HG03139 (cell line): ENCODE measurements at regions not wholly inside any gene's neighbourhood (a gene's known extent, or its start where the extent isn't known, plus 50 kb on each side); places are given as distances from the start of the nearest gene placed in this dataset.

Source experiments
- ATAC-seq: cut with Tn5 transposase; IDR thresholded peaks from one replicate; pipeline ENCODE4 v1.9.1; 2021; ENCODE audit not compliant: unreplicated experiment

DNA sequence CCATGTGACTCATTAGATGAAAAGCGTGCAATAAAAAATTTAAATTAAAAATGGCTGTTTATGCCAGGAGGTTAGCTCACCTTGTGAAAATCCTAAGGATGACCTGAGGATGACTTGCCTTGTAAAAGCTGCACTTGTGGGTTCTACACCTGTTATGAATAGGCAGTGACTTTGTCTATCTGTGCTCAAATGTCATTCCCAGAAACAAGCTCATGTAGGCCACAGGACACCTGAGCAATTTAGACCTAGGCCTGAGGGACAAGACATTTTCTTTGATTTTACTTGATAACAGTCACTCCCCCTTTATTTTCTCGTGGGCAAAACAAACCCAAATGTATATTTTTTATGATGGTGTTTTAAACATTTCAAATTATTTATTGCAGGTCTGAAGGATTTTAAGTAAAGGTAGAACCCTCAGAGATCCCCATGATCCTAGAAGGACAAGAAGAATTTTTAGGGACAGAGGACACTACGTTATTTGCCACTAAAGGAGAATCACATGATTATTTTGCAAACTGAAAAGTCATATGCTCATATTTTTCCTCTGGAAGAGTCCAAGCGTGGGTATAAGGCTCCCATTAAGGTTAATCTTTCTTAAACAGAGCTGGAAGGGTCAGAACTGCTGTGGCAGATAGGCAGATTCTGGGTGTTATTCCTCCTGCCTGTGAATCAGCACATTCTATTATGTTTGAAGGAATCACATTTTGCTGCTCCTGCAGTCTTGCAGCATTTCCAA is 277.5 kb upstream of the MAN1A1 start:
- ATAC-seq = no peak

DNA sequence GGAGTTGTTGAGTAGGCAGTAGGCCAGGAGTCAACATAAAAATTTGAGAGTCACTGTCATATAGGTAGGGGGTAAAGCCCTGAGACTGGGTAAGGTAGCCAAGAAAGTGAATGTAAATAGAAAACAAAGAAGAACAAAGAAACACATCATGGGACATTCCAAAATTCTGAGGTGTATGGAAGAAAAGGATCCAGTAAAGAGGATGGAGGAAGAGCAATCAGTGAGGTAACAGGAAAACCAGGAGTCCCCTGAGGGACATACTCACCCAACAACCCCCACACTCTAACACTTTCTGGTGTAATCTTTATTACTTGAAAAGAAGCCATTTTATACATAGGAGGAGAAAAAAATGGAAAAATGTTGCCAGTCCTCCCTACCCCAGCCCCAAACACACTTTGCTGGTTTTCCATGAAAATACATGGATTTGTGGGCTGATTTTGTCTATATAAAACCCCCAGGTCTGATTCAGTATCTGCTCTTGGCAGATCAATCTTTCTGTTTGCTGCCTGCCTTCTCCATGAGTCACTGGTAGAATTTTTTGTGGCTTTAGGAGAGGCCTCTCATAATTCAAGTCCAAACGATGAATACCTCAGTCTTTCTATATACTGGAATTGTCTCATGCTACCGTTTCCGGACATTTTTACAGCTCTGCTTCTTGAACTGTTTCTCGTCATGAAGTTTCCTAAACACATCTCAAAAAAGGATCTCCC is 271.4 kb upstream of the MAN1A1 start:
- ATAC-seq = no peak

DNA sequence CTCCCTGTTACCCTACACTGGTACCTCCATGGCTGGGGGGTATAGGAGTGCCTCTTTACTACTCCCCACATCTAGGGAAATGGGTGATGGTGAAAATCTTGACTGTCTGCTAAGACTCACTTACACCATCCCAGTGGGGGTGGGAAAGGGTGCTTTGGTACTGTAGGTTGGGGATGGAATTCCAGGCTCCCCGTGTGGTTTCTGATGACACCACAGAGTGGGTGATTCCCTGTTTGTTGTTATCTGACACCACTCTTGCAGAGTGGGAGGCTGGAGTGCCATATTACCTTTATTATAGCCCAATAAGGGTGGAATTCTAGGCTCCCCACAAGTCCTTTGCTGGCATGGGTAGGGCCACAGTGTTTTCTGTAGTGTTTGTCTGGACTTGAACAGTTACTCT is 264.6 kb upstream of the MAN1A1 start:
- no peak for ATAC-seq

DNA sequence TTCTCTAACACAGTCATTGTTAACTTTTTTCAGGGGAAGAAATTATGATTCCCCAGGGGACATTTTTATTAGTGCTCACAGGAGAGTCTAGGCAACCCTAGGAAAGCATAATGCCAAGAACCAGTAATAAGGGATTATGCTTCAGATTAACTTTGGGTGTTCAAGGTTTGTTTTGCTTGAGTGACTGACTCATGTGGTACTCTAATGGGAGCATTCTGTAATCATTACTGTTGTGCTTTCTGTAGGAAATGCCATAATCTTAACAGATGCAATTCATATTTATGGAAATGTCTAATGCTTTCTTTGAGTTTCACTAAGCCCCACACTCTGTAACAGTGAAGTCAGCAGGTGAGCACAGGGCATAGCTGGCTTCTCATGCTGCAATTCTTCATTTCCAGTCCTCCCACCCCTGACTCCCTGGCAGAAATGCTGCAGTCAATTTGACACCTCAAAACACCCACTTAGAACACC is 263.4 kb upstream of the MAN1A1 start:
- no peak for ATAC-seq

DNA sequence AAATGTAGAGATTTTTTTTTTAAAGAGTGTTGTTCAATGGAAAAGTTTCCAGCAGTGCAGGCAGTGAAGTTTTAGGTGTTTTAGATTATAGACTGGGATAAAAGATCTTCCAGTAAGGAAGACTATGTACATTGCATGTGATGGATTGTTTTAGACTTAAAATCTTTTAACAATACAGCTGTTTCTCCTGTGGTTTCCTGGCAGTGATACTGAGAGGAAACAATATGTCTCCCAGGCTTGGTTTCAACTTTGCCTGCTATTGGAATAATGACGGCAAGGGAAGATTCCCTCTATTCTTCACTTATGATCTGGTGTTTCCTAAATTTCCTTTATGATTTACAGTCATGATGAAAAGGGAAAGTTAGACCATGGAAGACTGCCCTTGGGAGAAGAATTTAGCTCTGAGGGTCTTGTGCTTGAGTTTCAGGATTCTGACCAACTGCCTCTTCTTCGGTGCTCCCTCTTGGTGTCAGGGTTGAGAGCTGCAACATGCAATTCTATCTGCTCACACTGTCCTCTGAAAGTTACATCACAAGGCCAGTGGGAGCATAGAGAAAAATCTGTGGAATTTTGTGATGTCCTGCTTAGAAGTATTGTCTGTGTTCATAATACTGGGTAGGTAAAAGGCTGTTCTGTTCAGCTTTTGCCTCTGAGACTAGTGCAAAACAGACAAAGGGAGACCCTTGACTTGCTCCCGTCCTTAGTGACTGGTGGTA is 262.8 kb upstream of the MAN1A1 start:
- no peak for ATAC-seq

DNA sequence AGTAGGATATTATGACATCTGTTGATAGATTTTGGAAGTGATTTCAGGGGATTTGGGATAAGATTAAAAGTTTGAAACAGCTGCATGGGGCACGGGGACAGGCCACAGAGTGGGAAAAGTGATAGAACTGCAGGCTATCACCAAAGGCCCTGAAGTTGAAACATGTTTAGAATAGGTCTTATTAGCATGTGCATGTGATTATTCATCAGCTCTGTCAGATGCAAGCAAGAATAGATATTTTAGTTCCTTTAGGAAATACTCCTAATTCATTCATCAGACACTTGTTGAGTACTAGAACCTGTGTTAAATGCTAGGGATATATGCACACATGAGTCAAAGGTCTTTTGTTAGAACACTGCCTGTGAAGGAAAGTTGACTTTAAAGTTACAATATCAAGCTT is 261.2 kb upstream of the MAN1A1 start:
- no peak for ATAC-seq

DNA sequence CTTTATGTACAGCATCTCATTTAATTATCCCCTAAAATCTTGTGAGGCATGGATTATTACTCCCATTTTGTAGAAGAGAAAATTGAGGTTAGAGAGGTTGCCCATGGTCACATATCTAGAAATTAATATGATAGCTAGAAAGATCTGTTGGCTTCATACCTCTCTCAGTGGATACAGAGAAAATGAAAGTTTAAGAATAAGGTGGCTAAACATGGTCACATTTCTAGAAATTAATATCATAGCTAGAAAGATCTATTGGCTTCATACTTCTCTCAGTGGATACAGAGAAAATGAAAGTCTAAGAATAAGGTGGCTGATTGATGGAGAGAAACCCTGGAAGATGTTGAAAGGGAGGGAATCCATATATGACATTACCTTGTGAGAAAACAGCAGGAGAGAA is 260.7 kb upstream of the MAN1A1 start:
- ATAC-seq = no peak

DNA sequence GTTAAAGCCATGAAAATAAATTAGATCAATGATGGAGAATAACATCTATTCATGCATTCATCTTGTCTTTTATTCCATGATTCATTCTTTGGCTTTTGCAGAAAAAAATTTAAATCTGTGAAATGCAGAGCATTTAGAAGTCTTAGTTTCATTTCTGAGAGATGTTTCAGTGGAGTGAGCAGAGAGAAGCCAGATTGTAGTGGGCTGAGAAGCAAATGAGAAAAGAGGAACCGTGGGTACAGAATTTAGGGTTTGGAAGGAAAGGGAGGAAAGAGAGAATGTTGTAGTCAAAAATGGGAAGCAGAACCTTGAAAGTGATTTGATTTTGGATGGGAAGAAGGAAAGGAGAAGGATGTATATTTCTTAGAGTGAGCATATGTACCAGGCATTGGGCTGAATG is 260.3 kb upstream of the MAN1A1 start:
- no peak for ATAC-seq

DNA sequence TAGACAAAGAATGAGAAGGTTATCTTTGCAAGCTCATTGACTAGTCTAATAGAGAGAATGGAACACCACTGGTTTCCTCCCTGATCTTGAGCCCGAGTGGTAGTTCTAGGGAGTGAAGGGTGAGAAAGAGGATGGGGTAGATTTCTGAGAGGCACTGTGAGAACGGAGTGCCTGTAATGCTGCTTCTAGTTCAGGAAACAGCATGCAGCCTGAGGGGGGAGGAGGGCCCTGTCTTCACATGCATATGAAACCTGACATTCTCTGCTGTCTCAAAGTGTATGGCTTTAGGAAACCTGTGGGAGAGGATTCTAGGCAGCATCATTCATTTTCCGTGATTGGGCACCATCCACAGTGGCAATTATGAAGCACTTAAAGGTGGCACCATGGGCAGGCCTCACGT is 259.4 kb upstream of the MAN1A1 start:
- ATAC-seq = no peak

DNA sequence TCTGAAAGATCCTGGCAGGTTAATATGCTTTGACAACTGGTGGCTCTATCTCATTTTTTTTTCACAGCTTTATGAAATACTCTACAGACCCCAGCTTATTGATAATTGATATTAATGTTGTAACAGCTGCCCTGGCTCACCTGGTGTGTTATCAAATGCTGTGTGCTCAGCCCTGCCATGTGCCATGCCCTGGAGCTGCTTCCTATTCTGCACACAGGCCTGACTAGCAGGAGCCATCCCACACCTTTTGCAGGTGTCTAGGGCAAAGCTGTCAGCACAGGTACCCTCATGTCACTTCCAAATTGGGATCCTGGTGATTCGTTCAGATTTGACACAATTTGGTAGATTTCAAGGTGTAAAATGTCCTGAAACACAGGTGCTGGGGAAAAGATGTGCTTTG is 254.6 kb upstream of the MAN1A1 start:
- ATAC-seq = no peak

DNA sequence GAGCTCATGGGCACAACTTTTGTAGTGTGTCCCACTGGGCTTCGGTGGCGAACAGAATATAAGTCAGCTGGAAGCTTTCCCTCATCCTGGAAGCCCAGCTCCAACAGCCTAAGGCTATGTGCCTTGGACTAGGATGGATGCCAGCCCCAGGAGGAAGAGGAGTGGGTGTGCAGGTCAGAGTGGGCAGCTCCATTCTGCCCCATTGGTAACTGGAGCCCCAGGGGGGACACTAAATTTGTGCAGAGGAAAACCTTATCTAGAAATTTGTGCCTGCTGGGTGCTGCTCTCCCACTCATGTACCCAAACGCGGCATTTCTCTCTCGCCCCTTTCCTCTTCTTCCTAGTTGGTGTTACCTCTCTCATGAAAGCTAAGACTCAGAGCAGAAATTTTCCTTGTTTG is 253.9 kb upstream of the MAN1A1 start:
- ATAC-seq = no peak

DNA sequence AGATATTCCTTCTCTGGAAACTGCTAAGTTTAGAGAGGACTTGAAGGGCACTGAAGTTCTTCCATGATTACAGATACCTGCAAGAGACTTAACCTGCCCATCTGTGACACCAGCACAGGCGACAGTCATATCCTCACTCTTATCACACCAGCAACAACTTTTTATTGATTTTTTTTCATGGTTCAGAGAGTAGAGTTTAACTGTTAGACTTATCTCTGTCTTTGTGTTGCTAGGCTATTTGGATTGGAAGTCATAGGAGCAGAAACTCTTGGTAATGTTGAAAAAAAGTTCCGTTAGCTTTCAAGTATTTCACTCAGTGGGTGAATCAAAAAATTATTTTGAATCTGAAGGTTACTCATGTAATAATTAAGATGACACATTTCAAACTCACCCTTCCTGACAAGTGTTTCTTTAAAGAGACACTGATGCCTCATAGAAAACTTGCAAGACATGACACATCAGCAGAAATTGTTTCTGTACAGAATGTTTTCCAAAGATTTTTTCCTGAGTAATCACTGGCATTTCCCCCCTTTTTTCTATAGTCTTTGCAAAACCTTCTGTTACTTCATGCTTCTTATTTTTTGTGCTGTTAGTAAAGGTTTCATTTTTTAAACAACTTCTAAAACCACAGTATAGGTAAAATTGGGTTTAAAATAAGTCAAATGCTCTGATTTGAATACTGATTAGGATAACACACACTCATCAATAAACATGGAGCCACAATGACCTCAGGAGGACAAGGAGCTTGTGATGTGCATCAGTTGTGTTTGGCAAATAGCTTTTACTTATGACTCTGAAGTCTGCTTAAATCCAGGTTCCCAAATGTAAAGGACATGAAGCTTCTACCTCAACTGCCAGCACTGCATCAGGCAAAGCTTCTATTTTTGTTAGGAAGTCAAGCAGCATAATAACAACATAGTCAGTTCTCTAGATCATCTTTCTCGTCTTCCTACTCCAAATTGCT is 252.9 kb upstream of the MAN1A1 start:
- ATAC-seq = no peak

DNA sequence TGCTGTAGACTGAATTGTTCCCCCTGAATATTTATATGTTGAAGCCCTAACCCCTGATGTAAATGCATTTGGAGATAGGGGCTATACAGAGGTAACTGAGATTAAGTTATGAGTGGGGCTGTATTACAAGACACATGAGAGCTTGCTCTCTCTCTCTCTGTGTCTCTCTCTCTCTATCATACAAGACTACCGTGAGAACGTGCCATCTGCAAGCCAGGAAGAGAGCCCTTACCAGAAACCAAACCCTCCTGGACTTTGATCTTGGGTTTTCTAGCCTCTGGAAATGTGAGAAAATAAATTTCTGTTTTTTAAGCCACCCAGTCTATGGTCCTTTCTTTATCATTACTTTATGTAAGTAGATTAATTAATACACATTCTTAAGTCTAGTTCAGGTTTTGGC is 249.3 kb upstream of the MAN1A1 start:
- no peak for ATAC-seq

DNA sequence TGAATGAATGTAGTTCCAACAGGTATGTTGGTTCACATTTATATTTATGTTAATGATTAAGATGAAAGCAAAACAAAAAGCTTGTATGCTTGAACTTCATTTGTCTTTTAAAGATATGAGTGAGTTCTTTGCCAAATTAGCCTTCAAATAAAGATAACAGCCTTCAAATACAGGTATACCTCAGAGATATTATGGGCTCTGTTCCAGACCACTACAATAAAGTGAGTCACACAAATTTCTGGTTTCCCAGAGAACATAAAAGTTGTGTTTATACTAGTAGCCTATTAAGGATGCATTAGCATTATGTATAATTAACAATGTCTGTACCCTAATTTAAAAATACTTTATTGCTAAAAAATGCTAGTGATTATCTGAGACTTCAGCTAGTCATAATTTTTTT is 245.3 kb upstream of the MAN1A1 start:
- no peak for ATAC-seq

DNA sequence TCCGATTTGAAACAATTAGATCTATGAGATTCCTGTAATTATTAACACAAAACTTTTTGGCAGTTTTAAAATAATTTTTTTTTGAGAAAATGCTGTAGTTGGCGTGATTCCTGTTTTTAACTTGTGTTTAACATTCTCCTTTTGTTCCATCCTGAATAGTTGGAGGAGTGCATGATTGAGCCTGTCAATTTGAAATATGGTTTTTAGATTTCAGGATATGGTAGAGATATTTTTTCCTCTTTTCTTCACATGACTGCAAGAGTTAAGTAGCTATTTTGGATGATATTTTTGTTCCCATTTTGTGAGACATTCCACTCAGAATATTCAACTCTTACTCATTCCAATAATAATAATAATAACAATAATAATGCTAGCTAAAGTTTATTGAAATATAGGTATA is 241.7 kb upstream of the MAN1A1 start:
- ATAC-seq = no peak

DNA sequence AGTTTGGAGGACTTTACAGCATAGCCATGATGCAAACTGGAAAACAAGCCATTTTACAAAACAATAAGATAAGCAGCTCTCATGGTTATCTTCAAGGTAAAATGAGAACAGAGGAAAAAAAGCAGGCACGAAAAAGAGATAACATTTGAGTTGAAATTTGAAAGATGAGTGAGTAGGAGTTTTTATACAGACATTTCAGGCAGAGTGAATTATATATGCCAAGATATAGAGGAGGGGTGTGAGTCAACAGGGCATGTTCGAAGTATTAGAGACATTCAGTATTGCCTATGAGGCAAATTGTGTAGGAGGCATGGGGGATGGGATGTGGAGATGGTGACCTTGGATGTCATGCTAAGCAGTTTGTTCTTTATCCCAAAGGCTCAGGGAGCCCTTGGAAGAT is 240.5 kb upstream of the MAN1A1 start:
- no peak for ATAC-seq

DNA sequence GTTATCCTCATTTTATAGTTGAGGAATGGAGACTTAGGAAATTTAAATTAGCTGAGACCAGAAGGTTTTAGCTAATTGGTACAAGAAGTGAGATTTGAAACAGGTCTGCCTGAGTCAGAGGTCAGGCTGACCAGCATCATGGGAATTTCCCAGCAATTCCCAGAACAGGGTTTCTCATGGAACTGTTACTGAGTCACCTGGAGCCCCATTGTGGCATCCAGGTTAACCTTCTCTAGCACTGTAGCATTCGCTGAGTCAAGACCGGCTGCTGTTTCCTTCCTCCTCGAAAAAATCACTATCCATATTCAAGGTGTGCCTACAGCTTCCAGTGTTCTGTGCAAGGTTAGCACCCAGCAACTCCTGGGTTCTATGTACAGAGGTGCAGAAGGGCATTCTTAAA is 238.0 kb upstream of the MAN1A1 start:
- ATAC-seq = no peak

DNA sequence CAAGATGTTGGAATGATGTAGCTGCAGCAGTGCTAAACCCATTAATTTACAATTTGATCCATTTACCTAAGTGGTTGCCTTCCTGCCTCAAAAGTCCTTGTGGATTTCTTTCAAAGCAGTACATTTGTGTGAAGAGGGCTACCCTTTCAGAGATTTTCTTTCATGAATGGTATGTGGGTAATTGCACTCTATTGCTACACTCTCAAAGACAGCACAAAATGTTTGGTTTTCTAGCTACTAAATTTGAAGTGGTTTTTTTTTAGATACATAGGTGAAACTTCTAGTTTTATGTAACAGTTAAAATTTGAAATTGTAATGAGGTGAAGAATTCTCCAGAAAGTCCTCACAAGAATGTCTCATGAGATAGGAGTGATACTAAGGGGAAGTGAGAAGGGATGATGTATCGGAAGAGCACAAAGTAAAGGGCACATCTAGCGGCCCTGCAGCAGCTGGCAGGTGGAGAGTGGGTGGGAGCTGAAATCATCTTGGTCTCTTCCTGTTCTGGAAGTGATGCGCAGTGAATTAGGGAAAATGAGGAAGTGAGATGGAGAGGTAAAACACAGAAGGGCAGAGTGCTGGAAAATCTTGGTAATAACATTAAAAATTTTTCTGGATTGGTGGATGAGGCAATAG is 236.8 kb upstream of the MAN1A1 start:
- peak; percentile 87 for ATAC-seq

DNA sequence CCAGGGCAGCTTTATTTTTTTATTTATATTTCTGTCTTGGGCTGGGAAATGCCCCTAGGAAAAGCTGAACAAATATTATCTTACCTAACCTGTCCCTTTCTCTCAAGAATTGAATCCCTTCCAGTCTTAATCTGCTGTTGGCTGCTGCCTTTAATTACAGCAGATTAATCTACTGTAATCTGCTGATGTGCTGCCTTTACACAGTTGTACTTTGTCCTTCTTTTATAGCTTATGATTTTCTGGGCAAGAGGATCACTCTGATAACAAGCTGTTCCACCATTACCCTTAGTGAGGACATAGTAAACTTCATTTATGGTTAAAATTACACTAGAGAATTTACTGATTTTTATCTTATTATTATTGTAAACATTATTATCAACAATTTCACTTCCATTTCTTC is 234.5 kb upstream of the MAN1A1 start:
- no peak for ATAC-seq

DNA sequence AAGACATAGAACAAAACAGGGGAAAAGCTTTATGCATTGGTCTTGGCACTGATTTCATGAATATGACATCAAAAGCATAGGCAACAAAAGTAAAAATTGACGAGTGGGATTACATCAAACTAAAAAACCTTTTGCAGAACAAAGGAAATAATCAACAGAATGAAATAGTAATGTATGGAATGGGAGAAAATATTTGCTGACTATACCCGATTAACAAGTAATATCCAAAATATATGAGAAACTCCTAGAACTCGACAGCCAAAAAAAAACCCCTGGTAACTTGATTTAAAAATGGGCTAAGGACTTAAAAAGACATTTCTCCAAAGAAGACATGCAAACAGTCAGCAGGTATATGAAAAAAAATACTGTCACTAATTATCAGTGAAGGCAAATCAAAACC is 231.7 kb upstream of the MAN1A1 start:
- ATAC-seq = no peak

DNA sequence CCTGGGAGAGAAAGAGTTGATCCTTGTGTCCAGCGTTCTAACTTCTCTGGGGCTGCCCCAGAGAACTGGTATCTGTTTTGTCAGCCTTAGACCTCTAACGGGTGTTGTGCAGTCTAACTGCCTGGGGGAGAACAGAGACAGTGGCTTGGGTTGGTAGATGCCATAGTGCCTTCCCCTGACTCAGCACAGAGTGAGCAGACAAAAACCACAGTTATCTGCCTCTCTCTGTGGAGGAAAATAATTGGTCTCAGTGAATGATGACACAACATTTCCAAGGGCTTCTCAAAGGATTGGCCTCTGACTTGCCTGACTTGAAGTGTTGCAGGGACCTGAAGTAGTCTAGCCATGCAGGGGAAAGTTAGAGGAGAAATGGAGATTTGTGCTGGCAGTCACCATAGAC is 226.2 kb upstream of the MAN1A1 start:
- no peak for ATAC-seq
